NCI-H524 (cell line): ENCODE measurements at regions not wholly inside any gene's neighbourhood (a gene's known extent, or its start where the extent isn't known, plus 50 kb on each side); places are given as distances from the start of the nearest gene placed in this dataset.
"Not testable (repeated sequence)": the region's sequence is repeated elsewhere in the genome, so short reads cannot be mapped to it uniquely, and the experiment has no call there.

ENCODE experiments used
- DNase-seq, 2 experiments: peaks; one replicate each; lab custom pipeline; 2025; lab: John Stamatoyannopoulos, UW

- no peak for DNase-seq
These were observed 53.3 kb downstream of the OLFML3 start for GRCh38 chr1:114032271-114033215.

- DNase-seq = peak; percentile 83
These were observed 54.0 kb downstream of the OLFML3 start for GRCh38 chr1:114033216-114033706.

GRCh38 chr1:114033961-114034360, 54.7 kb downstream of the OLFML3 start:
- DNase-seq = no peak

GRCh38 chr1:114034567-114035303, 55.5 kb downstream of the OLFML3 start:
- DNase-seq = no peak

- no peak for DNase-seq
These were observed 56.0 kb downstream of the OLFML3 start for GRCh38 chr1:114035304-114035700.

GRCh38 chr1:114036841-114037630, 57.8 kb downstream of the OLFML3 start:
- not testable (repeated sequence) for DNase-seq

- DNase-seq = no peak
These were observed 58.3 kb downstream of the OLFML3 start for GRCh38 chr1:114037631-114037890.

- no peak for DNase-seq
These were observed 58.9 kb downstream of the OLFML3 start for GRCh38 chr1:114037962-114038816.
